Breast epithelium (tissue), 3 donors: ENCODE measurements at regions not wholly inside any gene's neighbourhood (a gene's known extent, or its start where the extent isn't known, plus 50 kb on each side); places are given as distances from the start of the nearest gene placed in this dataset.

Experiments
- CTCF ChIP-seq, 3 donors: fragments of 450-650 bp; IDR thresholded peaks; one replicate each; pipeline ENCODE4 v1.5.1; 2016 to 2017; ENCODE audit warnings: antibody characterized with exemption in 3 of 3, mild to moderate bottlenecking in 3 of 3, moderate library complexity in 3 of 3
- POLR2A ChIP-seq: fragments of 450-650 bp; IDR thresholded peaks from one replicate; pipeline ENCODE4 v1.6.1; 2016; ENCODE audit warnings: antibody characterized with exemption, mild to moderate bottlenecking, moderate library complexity
- POLR2AphosphoS5 ChIP-seq, 3 donors: sonication (generic); formaldehyde crosslinking; IDR thresholded peaks; one replicate each; pipeline ENCODE4 v1.6.1; 2017; ENCODE audit warnings: antibody characterized with exemption in 3 of 3

GRCh38 chr4:124915073-124915472 is 202.5 kb upstream of the ANKRD50 start:
- TF ChIP-seq POLR2AphosphoS5 (IDR thresholded peaks at IDR 0.05) (no peak), CTCF (IDR thresholded peaks at IDR 0.05) (no peak), POLR2A (no peak)
